Natural killer cell (primary cell): ENCODE measurements at regions not wholly inside any gene's neighbourhood (a gene's known extent, or its start where the extent isn't known, plus 50 kb on each side); places are given as distances from the start of the nearest gene placed in this dataset.

Experiments used
- ATAC-seq, 3 donors: fragments of 150-1000 bp in 2 of 3; fragments of 200-7000 bp in 1 of 3; cut with Tn5 transposase; 1 replicate in 1 of 3; 2 replicates in 2 of 3; pipeline ENCODE4 v1.10.0; 2021; ENCODE audit warnings: mild to moderate bottlenecking in 2 of 3, moderate library complexity in 2 of 3
- DNase-seq, 2 donors: peaks; one replicate each; pipeline versions ENCODE4 v3.0.0 to v3.0.0-alpha.2; 2013 to 2021; ENCODE audit warnings: mixed read lengths in 1 of 2
- H3K27ac ChIP-seq: one replicate; pipeline ENCODE4 v1.5.1; 2013; ENCODE audit warnings: mild to moderate bottlenecking, low read length
- H3K27me3 ChIP-seq: one replicate; pipeline ENCODE4 v1.6.1; 2013; ENCODE audit warnings: low read length; ENCODE audit not compliant: control insufficient read depth, insufficient read depth
- H3K36me3 ChIP-seq: one replicate; pipeline ENCODE4 v1.6.1; 2013; ENCODE audit warnings: low read length; ENCODE audit not compliant: control insufficient read depth, insufficient read depth
- H3K4me1 ChIP-seq: one replicate; pipeline ENCODE4 v1.6.1; 2013; ENCODE audit warnings: low read length; ENCODE audit not compliant: control insufficient read depth, insufficient read depth
- H3K4me3 ChIP-seq: one replicate; pipeline ENCODE4 v1.5.1; 2013; ENCODE audit warnings: low read length
- H3K9me3 ChIP-seq: one replicate; pipeline ENCODE4 v1.6.1; 2013; ENCODE audit warnings: low read length; ENCODE audit not compliant: control insufficient read depth, insufficient read depth
- H3K27ac Mint-ChIP-seq, 2 donors: one replicate each; pipeline ENCODE4 v1.8.0; 2022; ENCODE audit warnings: mild to moderate bottlenecking in 2 of 2, mixed read lengths in 2 of 2, moderate library complexity in 1 of 2
- H3K27me3 Mint-ChIP-seq, 2 donors: one replicate each; pipeline ENCODE4 v1.8.0; 2022; ENCODE audit warnings: low read depth in 2 of 2, mixed read lengths in 2 of 2
- H3K36me3 Mint-ChIP-seq: one replicate; pipeline ENCODE4 v1.8.0; 2022; ENCODE audit warnings: mixed read lengths
- H3K4me1 Mint-ChIP-seq, 2 donors: one replicate each; pipeline ENCODE4 v1.8.0; 2022; ENCODE audit warnings: mixed read lengths in 2 of 2
- H3K4me3 Mint-ChIP-seq: one replicate; pipeline ENCODE4 v1.8.0; 2022; ENCODE audit warnings: mild to moderate bottlenecking, moderate library complexity, mixed read lengths
- H3K9me3 Mint-ChIP-seq, 2 donors: one replicate each; pipeline ENCODE4 v1.8.0; 2022; ENCODE audit warnings: mixed read lengths in 2 of 2
- CTCF ChIP-seq: fragments of 200-600 bp; IDR thresholded peaks from one replicate; pipeline ENCODE4 v1.8.0; 2022; ENCODE audit warnings: antibody characterized with exemption
- WGBS: methylation state at CpG from one replicate; pipeline ENCODE4 v1.1.7; 2013; ENCODE audit warnings: missing lambda C conversion rate; ENCODE audit not compliant: insufficient coverage; 5-methylcytosine and 5-hydroxymethylcytosine counted together
- intact Hi-C: fragments of 100-400 bp; cut with micrococcal nuclease; formaldehyde crosslinking; loops from one replicate; pipeline ENCODE4 v1.14.2; 2022

- H3K27ac ChIP-seq, result no peak overlapping the region
- no peaks in the 10 kb centered on the region for H3K36me3 Mint-ChIP-seq
- H3K4me1 ChIP-seq, result no peaks in the 10 kb centered on the region
- H3K4me3 ChIP-seq, result no peak overlapping the region
- peaks cover 0 to 6% of the 10 kb centered on the region in 2 donors for H3K4me1 Mint-ChIP-seq
- intact Hi-C loops, result no loop called here
- no peaks in the 10 kb centered on the region for H3K9me3 Mint-ChIP-seq
- 89% methylated on average over 7 of the region's 7 CpGs for WGBS
- H3K4me3 Mint-ChIP-seq, result no peak overlapping the region
- H3K27ac Mint-ChIP-seq, result no peak overlapping the region
- no peak for TF ChIP-seq CTCF
- H3K9me3 ChIP-seq, result no peaks in the 10 kb centered on the region
- DNase-seq (no peak), ATAC-seq (no peak)
- H3K36me3 ChIP-seq, result no peaks in the 10 kb centered on the region
- no peaks in the 10 kb centered on the region for H3K27me3 ChIP-seq
- H3K27me3 Mint-ChIP-seq, result peaks cover 2 to 8% of the 10 kb centered on the region in 2 donors
Measured at GRCh38 chr9:96050861-96051155, 175.3 kb downstream of the ERCC6L2 start.

- ATAC-seq (no peak), DNase-seq (no peak)
- H3K27me3 ChIP-seq, result no peaks in the 10 kb centered on the region
- peaks cover 0 to 6% of the 10 kb centered on the region in 2 donors for H3K4me1 Mint-ChIP-seq
- no peaks in the 10 kb centered on the region for H3K36me3 Mint-ChIP-seq
- no peak for TF ChIP-seq CTCF
- H3K9me3 Mint-ChIP-seq, result no peaks in the 10 kb centered on the region
- no peak overlapping the region for H3K4me3 ChIP-seq
- no peaks in the 10 kb centered on the region for H3K4me1 ChIP-seq
- H3K27ac Mint-ChIP-seq, result no peak overlapping the region
- 92% methylated on average over 30 of the region's 30 CpGs for WGBS
- no peak overlapping the region for H3K27ac ChIP-seq
- H3K9me3 ChIP-seq, result no peaks in the 10 kb centered on the region
- H3K27me3 Mint-ChIP-seq, result peaks cover 7 to 8% of the 10 kb centered on the region in 2 donors
- intact Hi-C loops, result no loop called here
- H3K36me3 ChIP-seq, result no peaks in the 10 kb centered on the region
- H3K4me3 Mint-ChIP-seq, result no peak overlapping the region
Measured at GRCh38 chr9:96050048-96050860, 174.8 kb downstream of the ERCC6L2 start.

GRCh38 chr9:96048956-96049831, 173.7 kb downstream of the ERCC6L2 start:
- peaks cover 0 to 6% of the 10 kb centered on the region in 2 donors for H3K4me1 Mint-ChIP-seq

More at GRCh38 chr9:96048956-96049831, 173.7 kb downstream of the ERCC6L2 start:
- no peak overlapping the region for H3K27ac ChIP-seq
- H3K27ac Mint-ChIP-seq, result no peak overlapping the region
- no peaks in the 10 kb centered on the region for H3K36me3 ChIP-seq
- no peaks in the 10 kb centered on the region for H3K9me3 Mint-ChIP-seq
- no peak for TF ChIP-seq CTCF
- no peak for ATAC-seq
- no peaks in the 10 kb centered on the region for H3K4me1 ChIP-seq
- H3K4me3 Mint-ChIP-seq, result no peak overlapping the region
- H3K4me3 ChIP-seq, result no peak overlapping the region
- H3K27me3 Mint-ChIP-seq, result peaks cover 8% of the 10 kb centered on the region in 2 donors
- WGBS, result 94% methylated on average over 39 of the region's 39 CpGs
- no peaks in the 10 kb centered on the region for H3K36me3 Mint-ChIP-seq
- no peaks in the 10 kb centered on the region for H3K27me3 ChIP-seq
- DNase-seq, result no peak
- no peaks in the 10 kb centered on the region for H3K9me3 ChIP-seq
- intact Hi-C loops, result no loop called here
